GM19372 (cell line): ENCODE measurements at regions not wholly inside any gene's neighbourhood (a gene's known extent, or its start where the extent isn't known, plus 50 kb on each side); places are given as distances from the start of the nearest gene placed in this dataset.

Source experiments
- ATAC-seq: cut with Tn5 transposase; IDR thresholded peaks from one replicate; pipeline ENCODE4 v1.9.1; 2021; ENCODE audit warnings: mild to moderate bottlenecking, low read depth, moderate library complexity; ENCODE audit not compliant: unreplicated experiment

DNA sequence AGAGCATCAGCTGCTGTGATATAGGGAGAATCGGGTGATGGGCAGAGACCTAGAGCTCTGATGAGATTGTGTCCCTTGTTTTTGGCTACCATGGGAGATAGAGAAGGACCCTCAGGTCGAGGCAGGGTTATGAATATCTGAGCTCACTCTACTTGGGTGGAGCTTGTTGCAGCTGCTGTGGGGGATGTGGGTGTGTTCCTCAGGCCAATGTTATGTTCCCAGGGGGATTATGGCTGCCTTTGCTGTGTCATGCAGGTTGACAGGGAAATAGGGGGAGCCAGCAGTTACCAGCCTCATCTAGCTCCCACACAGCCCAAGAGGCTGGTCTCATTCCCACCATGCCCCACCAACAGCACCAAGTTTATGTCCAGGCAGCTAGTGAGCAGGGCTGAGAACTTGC is 131.5 kb downstream of the TRIM42 start:
- no peak for ATAC-seq

DNA sequence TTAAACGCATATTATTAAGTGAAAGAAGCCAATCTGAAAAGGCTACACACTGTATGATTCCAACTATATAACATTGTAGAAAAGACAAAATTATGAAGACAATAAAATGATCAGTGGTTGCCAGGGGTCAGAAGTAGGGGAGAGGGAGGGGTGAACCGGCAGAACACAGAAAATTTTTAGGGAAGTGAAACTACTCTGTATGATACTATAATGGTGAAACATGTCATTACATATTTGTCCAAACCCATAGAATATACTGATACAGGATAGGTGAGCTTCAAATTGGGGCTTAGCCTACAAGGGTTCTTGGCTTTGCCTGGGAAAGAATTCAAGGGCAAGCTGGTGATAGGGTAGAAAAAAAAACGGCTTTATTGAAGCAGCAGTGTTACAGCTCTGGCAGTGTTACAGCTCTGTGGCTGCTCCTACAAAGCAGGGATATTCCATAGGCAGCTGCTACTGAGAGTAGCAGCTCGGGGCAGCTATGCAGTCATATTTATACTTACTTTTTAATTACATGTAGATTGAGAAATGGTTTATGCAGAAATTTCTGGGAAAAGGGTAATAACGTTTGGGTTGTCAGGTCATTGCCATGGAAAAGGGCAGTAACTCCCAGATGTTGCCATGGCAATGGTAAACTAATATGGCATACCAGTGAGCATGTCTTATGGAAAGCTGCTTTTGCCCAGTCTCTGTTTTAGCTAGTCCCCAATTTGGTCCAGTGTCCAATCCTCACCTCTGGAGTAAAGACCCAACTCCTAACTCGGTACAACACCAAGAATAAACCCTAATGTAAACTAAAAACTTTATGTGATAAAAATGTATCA is 125.1 kb upstream of the SLC25A36 start:
- ATAC-seq: peak; percentile 98

DNA sequence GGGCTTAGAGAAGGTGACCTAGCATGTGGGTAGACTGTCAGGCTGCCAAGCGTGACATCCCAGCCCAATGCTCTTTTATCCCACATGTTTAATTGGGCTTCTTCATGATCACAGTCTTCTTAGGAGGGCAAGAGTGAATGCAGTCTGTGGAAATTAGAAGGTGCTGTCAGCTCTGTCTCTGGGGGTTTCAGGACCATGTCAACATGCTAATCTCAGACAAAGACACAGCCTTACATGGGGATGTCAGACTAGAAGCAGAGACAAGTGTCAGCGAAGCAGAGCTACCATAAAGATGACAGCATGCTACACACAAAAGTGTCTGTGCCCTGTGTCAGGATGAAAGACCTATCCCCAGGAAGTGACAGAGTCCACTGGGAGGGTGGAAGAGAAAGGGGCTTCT is 120.1 kb upstream of the SLC25A36 start:
- ATAC-seq: no peak

- ATAC-seq: no peak
These were observed 119.1 kb upstream of the SLC25A36 start for GRCh38 chr3:140822401-140823047.

- no peak for ATAC-seq
These were observed 118.5 kb upstream of the SLC25A36 start for GRCh38 chr3:140823106-140823505.

DNA sequence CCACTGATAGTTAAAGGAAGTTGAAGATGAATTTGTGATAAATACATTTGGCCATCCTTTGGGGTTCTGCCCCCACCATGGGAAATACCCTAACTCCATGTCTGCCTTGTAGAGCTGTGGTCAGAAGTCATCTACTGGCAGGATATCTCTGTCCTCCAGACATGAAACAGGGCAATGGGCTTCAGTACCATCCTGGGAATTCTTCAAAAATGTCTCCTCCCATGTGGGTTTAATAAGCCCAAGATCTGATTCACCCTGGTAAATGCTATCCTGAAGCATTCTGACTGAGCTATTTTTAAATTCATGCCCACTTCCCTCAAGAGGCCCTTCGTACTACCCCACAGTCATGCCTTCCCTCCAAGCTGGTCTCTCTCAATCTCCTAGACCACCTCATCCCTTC is 113.7 kb upstream of the SLC25A36 start:
- ATAC-seq: no peak

DNA sequence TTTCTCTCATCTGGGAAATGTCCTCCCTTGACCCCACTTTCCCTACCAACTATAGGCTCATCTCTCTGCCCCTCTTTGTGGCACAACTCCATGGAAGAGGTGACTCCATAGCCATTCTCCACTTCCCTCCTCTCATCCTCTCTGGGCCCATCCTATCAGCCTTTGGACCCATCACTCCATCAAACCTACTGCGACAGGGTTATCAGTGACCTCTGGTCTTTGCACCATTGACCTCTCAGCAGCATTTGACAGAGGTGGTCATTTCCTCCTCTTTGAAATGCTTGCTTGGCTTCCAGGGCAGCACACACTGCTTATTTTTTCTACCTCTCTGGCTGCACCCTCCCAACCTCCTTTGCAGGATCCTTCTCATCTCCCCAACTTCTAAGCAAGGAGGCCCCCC is 113.1 kb upstream of the SLC25A36 start:
- ATAC-seq: no peak

DNA sequence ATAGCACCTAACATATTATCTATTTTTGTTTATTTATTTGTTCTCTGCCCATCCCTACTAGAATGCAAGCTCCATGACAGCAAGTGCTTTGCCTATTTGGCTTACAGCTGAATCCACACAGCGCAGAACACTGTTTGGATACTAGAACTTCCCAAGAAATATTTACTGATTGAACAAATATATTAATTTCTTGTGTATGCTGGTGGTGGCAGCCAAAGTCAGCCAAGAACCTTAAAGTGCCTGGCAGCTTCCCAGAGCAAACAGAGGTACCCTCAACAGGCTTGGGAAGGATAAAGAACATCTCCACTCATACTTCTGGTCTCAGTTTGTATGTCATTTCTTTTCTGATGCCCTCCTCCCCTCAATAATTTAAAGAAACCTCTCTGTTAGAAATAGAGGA is 111.8 kb upstream of the SLC25A36 start:
- no peak for ATAC-seq

DNA sequence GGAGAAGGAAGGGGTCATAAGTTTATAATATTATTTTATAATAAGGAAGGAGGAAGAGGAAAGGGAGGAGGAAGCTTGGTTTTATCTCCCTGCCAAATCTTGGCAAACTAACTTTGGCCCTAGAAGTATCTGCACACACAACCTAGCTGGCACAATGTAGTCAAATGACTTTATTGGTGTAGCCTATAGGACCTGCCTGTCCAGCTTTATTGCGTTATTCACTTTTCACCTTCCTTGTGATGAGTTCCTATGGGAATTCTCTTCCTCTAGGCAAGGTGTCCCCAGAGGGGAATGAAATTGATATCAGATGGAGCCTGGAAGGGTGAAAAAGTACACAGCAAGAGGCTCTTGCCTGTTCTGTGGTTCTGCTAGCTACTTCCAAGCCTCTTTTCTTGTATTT is 111.2 kb upstream of the SLC25A36 start:
- ATAC-seq: no peak

GRCh38 chr3:140832883-140833282 is 108.8 kb upstream of the SLC25A36 start:
- no peak for ATAC-seq

DNA sequence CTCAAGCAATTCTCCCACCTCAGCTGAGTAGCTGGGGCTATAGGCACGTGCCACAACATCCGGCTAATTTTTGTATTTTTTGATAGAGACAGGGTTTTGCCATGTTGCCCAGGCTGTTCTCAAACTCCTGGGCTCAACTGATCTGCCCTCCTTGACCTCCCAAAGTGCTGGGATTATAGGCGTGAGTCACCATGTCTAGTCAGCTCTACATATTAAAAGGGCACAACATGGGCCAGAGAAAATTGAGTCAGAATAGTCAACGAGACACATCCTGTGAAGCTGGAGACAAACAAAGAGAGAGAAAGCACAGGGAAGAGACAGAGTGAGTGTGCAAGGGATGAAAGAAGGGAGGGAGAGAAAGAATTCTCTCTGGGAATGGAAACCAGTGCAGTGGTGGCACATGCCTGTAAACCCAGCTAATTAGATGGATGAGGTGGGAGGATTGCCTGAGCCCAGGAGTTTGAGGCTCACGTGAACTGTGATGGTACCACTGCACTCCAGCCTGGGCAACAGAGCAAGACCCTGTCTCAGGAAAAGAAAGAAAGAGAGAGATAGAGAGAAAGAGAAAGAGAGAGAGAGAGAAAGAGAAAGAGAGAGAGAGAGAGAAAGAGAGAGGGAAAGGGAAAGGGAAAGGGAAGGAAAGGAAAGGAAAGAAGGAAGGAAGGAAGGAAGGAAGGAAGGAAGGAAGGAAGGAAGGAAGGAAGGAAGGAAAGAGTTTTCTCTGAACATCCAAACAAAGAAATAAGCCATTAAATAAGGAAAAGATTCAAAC is 107.2 kb upstream of the SLC25A36 start:
- ATAC-seq: no peak

- ATAC-seq: peak; percentile 96
These were observed 98.5 kb upstream of the SLC25A36 start for GRCh38 chr3:140842984-140843649.

DNA sequence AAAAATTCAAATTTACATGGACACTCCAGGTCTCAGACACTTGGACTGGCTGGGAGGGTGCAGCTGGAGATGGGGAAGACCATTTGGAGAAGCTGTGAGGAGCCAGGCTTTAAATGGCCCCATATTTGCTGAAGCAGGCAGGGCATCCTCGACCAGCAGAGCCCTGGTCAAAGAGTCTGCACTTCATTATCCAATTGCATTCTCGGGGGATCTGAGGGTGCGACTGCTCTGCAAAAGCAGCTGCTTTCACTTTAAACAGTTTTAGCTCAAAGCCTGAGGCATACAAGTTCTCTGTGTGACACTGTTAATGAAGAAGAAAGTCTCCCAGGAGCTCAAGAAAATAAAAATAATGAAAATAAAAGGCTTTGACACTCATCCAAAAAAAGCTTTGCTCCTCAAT is 98.0 kb upstream of the SLC25A36 start:
- ATAC-seq: no peak

DNA sequence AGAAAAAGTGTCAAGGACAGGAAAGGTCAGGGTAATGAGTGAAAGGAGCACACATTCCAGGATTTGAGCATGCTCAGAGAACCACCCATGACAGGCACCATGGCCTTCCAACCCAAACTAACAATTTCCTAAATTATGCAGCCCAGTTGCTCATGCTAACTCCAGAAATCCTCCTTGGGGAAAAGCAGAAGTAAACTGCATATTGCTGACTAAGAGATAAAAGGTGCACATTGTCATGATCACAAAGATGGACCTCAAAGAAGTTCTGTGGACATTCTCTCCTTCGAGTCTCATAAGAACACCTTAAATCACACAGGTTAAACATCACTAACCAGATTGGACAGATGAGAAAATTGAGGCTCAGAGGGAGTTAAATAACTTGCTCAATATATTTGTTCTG is 97.6 kb upstream of the SLC25A36 start:
- ATAC-seq: no peak

DNA sequence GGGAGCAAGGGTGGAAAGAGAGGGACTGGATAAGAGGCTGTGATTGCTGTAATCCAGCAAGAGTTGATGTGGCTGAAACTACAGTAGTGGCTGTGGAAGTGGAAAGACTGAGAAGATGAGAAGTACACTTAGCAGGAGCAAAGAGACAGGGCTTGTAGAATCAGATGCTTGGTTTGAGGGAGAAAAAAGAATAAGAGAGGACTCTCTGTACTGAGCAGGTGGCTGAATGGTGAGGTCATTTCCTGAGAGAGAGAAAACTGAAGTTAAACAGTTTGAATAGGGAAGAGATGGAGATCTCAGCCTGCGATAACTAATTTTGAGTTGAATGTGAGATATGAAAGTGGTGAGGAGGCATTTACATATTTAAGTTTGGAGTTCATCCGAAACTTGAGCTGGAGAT is 95.8 kb upstream of the SLC25A36 start:
- ATAC-seq: peak; percentile 35

- no peak for ATAC-seq
These were observed 93.0 kb upstream of the SLC25A36 start for GRCh38 chr3:140848666-140849065.

- no peak for ATAC-seq
These were observed 91.3 kb upstream of the SLC25A36 start for GRCh38 chr3:140850210-140850955.

GRCh38 chr3:140854961-140855360 is 86.7 kb upstream of the SLC25A36 start:
- ATAC-seq: no peak

DNA sequence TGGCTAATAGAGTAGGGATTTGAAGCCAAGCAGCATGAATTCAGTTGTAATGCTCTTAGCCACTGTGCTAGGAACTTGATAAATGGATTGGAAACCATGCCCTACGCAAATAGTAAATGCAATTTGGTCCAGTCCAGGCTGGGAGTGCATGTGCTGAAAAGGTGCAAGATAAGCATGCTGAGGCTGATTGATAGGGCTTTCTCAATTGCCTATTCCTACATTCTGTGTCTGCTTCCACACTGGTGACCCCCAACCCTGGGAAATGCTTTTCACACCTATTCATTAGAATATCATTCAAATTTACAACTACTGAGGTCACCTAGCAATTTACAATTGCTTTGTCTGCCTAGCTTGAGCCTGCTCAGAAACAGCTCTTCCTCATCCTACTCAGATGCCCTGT is 84.7 kb upstream of the SLC25A36 start:
- no peak for ATAC-seq

DNA sequence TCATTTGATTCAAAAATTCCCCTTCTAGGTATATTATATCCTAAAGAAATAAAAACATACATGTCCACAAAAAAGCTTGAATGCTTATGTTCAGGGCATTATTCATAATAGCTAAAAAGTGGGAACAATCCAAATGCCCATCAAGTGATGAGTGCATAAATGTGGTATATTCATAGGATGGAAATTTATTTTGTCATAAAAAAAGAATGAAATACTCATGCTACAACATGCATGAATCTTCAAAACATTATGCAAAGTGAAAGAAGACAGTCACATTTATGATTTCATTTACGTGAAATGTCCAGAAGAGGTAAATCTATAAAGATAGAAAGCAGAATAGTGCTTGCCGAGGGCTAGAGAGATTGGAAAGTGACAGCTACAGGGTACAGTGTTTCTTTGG is 83.6 kb upstream of the SLC25A36 start:
- no peak for ATAC-seq
